OCI-LY1 (cell line): ENCODE measurements at regions not wholly inside any gene's neighbourhood (a gene's known extent, or its start where the extent isn't known, plus 50 kb on each side); places are given as distances from the start of the nearest gene placed in this dataset.

Source experiments
- EZH2 ChIP-seq: fragments of 200-600 bp; sonication (generic), shearing (Covaris generic); IDR thresholded peaks from 2 replicates; pipeline ENCODE4 v1.8.0; 2017; ENCODE audit warnings: borderline replicate concordance, mixed run types, mild to moderate bottlenecking, antibody characterized with exemption, low read length, moderate library complexity, mixed read lengths
- TF ChIP-seq, protein P1 (sequence below): fragments of 200-600 bp; sonication (generic), shearing (Covaris generic); IDR thresholded peaks from 2 replicates; pipeline ENCODE4 v1.5.1; 2017; ENCODE audit warnings: mild to moderate bottlenecking, antibody characterized with exemption, low read length, moderate library complexity, mixed read lengths

DNA sequence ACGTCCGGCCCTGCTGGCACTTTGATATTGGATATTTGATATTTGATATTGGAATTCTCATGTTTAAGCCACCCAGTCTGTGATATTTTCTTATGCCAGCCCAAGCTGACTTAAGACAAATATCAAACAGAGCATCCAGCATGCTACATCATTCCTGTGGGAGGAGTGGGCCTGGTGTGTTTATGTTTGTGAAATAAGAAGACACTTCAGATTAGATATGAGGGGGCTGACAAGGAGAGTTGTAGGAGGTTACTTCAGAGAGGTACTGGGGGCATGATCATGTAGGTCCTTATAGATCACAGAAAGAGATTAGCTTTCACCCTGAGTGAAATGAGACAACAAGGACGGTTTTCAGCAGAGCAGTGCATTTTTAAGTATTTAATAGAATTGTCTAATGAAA, 382.9 kb downstream of the SEMA3D start:
- TF ChIP-seq, protein P1, sequence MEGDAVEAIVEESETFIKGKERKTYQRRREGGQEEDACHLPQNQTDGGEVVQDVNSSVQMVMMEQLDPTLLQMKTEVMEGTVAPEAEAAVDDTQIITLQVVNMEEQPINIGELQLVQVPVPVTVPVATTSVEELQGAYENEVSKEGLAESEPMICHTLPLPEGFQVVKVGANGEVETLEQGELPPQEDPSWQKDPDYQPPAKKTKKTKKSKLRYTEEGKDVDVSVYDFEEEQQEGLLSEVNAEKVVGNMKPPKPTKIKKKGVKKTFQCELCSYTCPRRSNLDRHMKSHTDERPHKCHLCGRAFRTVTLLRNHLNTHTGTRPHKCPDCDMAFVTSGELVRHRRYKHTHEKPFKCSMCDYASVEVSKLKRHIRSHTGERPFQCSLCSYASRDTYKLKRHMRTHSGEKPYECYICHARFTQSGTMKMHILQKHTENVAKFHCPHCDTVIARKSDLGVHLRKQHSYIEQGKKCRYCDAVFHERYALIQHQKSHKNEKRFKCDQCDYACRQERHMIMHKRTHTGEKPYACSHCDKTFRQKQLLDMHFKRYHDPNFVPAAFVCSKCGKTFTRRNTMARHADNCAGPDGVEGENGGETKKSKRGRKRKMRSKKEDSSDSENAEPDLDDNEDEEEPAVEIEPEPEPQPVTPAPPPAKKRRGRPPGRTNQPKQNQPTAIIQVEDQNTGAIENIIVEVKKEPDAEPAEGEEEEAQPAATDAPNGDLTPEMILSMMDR = no peak
- TF ChIP-seq EZH2 = no peak
